GM23248 (cell line): ENCODE measurements at regions not wholly inside any gene's neighbourhood (a gene's known extent, or its start where the extent isn't known, plus 50 kb on each side); places are given as distances from the start of the nearest gene placed in this dataset.

ENCODE experiments used
- EZH2 ChIP-seq: fragments of 200-600 bp; sonication (generic); IDR thresholded peaks from 2 replicates; pipeline ENCODE4 v1.6.1; 2018; ENCODE audit warnings: antibody characterized with exemption, mild to moderate bottlenecking; ENCODE audit not compliant: insufficient read depth, poor library complexity, severe bottlenecking
- EZH2phosphoT487 ChIP-seq: fragments of 200-600 bp; sonication (generic); IDR thresholded peaks from 2 replicates; pipeline ENCODE4 v1.6.1; 2018; ENCODE audit warnings: antibody characterized with exemption, moderate library complexity, mild to moderate bottlenecking, low read depth; ENCODE audit not compliant: insufficient read depth

GRCh38 chr16:51313198-51313597 lies 162.1 kb upstream of the SALL1 start:
- no peak for TF ChIP-seq EZH2
- TF ChIP-seq EZH2phosphoT487, result no peak
